H9 (cell line): ENCODE measurements at regions not wholly inside any gene's neighbourhood (a gene's known extent, or its start where the extent isn't known, plus 50 kb on each side); places are given as distances from the start of the nearest gene placed in this dataset.

Experiments used
- DNase-seq: peaks from one replicate; pipeline ENCODE4 v3.0.0-alpha.2; 2017
- H2AFZ ChIP-seq: one replicate; pipeline ENCODE4 v1.6.1; 2013; ENCODE audit warnings: mild to moderate bottlenecking, low read length, control low read depth, moderate library complexity
- H2AK5ac ChIP-seq: 2 replicates; pipeline ENCODE4 v1.6.1; 2013; ENCODE audit warnings: low read length, control low read depth, mixed read lengths; ENCODE audit not compliant: insufficient read length
- H2BK120ac ChIP-seq: one replicate; pipeline ENCODE4 v1.6.1; 2013; ENCODE audit warnings: low read depth, mild to moderate bottlenecking, low read length, control low read depth, inconsistent platforms; ENCODE audit not compliant: poor library complexity, severe bottlenecking
- H2BK12ac ChIP-seq: 2 replicates; pipeline ENCODE4 v1.6.1; 2013; ENCODE audit warnings: low read length, control low read depth, mixed read lengths, low read depth; ENCODE audit not compliant: insufficient read length
- H2BK15ac ChIP-seq: 2 replicates; pipeline ENCODE4 v1.6.1; 2013; ENCODE audit warnings: low read depth, low read length, control low read depth
- H2BK20ac ChIP-seq: one replicate; pipeline ENCODE4 v1.6.1; 2013; ENCODE audit warnings: low read depth, mild to moderate bottlenecking, low read length, control low read depth, inconsistent platforms; ENCODE audit not compliant: poor library complexity, severe bottlenecking
- H2BK5ac ChIP-seq: 2 replicates; pipeline ENCODE4 v1.6.1; 2013; ENCODE audit warnings: low read length, control low read depth, mixed read lengths; ENCODE audit not compliant: insufficient read length
- H3K14ac ChIP-seq: 2 replicates; pipeline ENCODE4 v1.6.1; 2013; ENCODE audit warnings: low read length, control low read depth; ENCODE audit not compliant: insufficient read depth
- H3K18ac ChIP-seq: 2 replicates; pipeline ENCODE4 v1.6.1; 2013; ENCODE audit warnings: low read depth, mild to moderate bottlenecking, mixed read lengths, low read length, control low read depth; ENCODE audit not compliant: insufficient read length
- H3K23ac ChIP-seq: 2 replicates; pipeline ENCODE4 v1.6.1; 2013; ENCODE audit warnings: low read length, control low read depth, mixed read lengths, low read depth; ENCODE audit not compliant: insufficient read length
- H3K23me2 ChIP-seq: 2 replicates; pipeline ENCODE4 v1.6.1; 2013; ENCODE audit warnings: low read depth, mild to moderate bottlenecking, mixed read lengths, low read length, control low read depth; ENCODE audit not compliant: insufficient read length, poor library complexity, severe bottlenecking
- H3K27ac ChIP-seq: 2 replicates; pipeline ENCODE4 v1.5.1; 2013; ENCODE audit warnings: low read length, control low read depth, mixed read lengths, low read depth; ENCODE audit not compliant: insufficient read length
- H3K27me3 ChIP-seq: 2 replicates; pipeline ENCODE4 v1.6.1; 2013; ENCODE audit warnings: low read length, control low read depth, inconsistent platforms; ENCODE audit not compliant: insufficient read depth
- H3K4ac ChIP-seq: 2 replicates; pipeline ENCODE4 v1.6.1; 2013; ENCODE audit warnings: low read depth, mild to moderate bottlenecking, control low read depth, inconsistent platforms, low read length, moderate library complexity
- H3K4me1 ChIP-seq: 2 replicates; pipeline ENCODE4 v1.6.1; 2013; ENCODE audit warnings: low read length, control low read depth, inconsistent platforms; ENCODE audit not compliant: insufficient read depth
- H3K4me2 ChIP-seq: 2 replicates; pipeline ENCODE4 v1.6.1; 2013; ENCODE audit warnings: low read length, control low read depth, mixed read lengths; ENCODE audit not compliant: insufficient read length, insufficient read depth
- H3K56ac ChIP-seq: 2 replicates; pipeline ENCODE4 v1.6.1; 2013; ENCODE audit warnings: low read depth, mild to moderate bottlenecking, mixed read lengths, low read length, control low read depth; ENCODE audit not compliant: insufficient read length
- H3K79me1 ChIP-seq: 2 replicates; pipeline ENCODE4 v1.6.1; 2013; ENCODE audit warnings: low read depth, mild to moderate bottlenecking, moderate library complexity, low read length, control low read depth, inconsistent platforms; ENCODE audit not compliant: insufficient read depth, poor library complexity, severe bottlenecking
- H3K79me2 ChIP-seq: 2 replicates; pipeline ENCODE4 v1.6.1; 2013; ENCODE audit warnings: low read length, control low read depth, inconsistent platforms; ENCODE audit not compliant: insufficient read depth
- H3K9ac ChIP-seq: 2 replicates; pipeline ENCODE4 v1.6.1; 2013; ENCODE audit warnings: low read length, control low read depth, mixed read lengths; ENCODE audit not compliant: insufficient read length; ENCODE audit errors: extremely low read depth
- H3K9me3 ChIP-seq: one replicate; pipeline ENCODE4 v1.6.1; 2013; ENCODE audit warnings: low read depth, low read length, inconsistent platforms; ENCODE audit not compliant: control insufficient read depth
- H3T11ph ChIP-seq: one replicate; pipeline ENCODE4 v1.6.1; 2013; ENCODE audit warnings: mild to moderate bottlenecking, low read length, control low read depth, inconsistent platforms
- H4K20me1 ChIP-seq: one replicate; pipeline ENCODE4 v1.6.1; 2013; ENCODE audit not compliant: control insufficient read depth, insufficient read length, insufficient read depth
- H4K5ac ChIP-seq: 2 replicates; pipeline ENCODE4 v1.6.1; 2013; ENCODE audit warnings: low read depth, mild to moderate bottlenecking, mixed read lengths, low read length, control low read depth; ENCODE audit not compliant: insufficient read length
- H4K8ac ChIP-seq: replicated peaks from 2 replicates; pipeline ENCODE4 v1.6.1; 2013; ENCODE audit warnings: low read length, control low read depth, mixed read lengths, low read depth; ENCODE audit not compliant: insufficient read length
- H4K91ac ChIP-seq: 2 replicates; pipeline ENCODE4 v1.6.1; 2013; ENCODE audit warnings: low read depth, mild to moderate bottlenecking, moderate library complexity, mixed read lengths, low read length, control low read depth; ENCODE audit not compliant: insufficient read length
- H3K27ac Mint-ChIP-seq, 3 experiments: 2 replicates in 2 of 3; 3 replicates in 1 of 3; pipeline ENCODE4 v1.8.0; 2020 to 2021; ENCODE audit warnings: mixed read lengths in 3 of 3, mild to moderate bottlenecking in 1 of 3, moderate library complexity in 1 of 3
- H3K27me3 Mint-ChIP-seq: 2 replicates; pipeline ENCODE4 v1.8.0; 2021; ENCODE audit warnings: low read depth, mild to moderate bottlenecking, moderate library complexity, mixed read lengths
- H3K36me3 Mint-ChIP-seq, 3 experiments: 2 replicates in 2 of 3; 3 replicates in 1 of 3; pipeline ENCODE4 v1.8.0; 2020 to 2021; ENCODE audit warnings: low read depth in 3 of 3, mixed read lengths in 3 of 3; ENCODE audit not compliant: insufficient read depth in 1 of 3
- H3K4me1 Mint-ChIP-seq, 2 experiments: 2 replicates each; pipeline ENCODE4 v1.8.0; 2020; ENCODE audit warnings: mixed read lengths in 2 of 2
- H3K4me3 Mint-ChIP-seq, 2 experiments: 2 replicates in 1 of 2; 3 replicates in 1 of 2; pipeline ENCODE4 v1.8.0; 2020 to 2021; ENCODE audit warnings: mild to moderate bottlenecking in 2 of 2, mixed read lengths in 2 of 2, moderate library complexity in 1 of 2
- H3K9me3 Mint-ChIP-seq, 2 experiments: 2 replicates in 1 of 2; 3 replicates in 1 of 2; pipeline ENCODE4 v1.8.0; 2020; ENCODE audit warnings: mild to moderate bottlenecking in 2 of 2, mixed read lengths in 2 of 2, moderate library complexity in 1 of 2
- WGBS: extraction: QIAGEN DNeasy Blood & Tissue Kit; methylation state at CpG from one replicate; pipeline ENCODE4 v1.1.7; 2013; ENCODE audit warnings: missing lambda C conversion rate, low lambda C conversion rate, mixed read lengths; ENCODE audit not compliant: insufficient read length; ENCODE audit errors: extremely low coverage; 5-methylcytosine and 5-hydroxymethylcytosine counted together
- TF ChIP-seq, protein P1 (sequence below): fragments of 200-600 bp; sonication (generic); conservative IDR thresholded peaks from 3 replicates; pipeline ENCODE4 v1.8.0; 2021; ENCODE audit warnings: antibody characterized with exemption, mild to moderate bottlenecking

GRCh38 chr17:69900101-69900500 lies 174.9 kb upstream of the KCNJ16 start:
- Histone ChIP-seq H3K4me1 (no peaks in the 10 kb centered on the region), H3K27me3 (no peaks in the 10 kb centered on the region), H2BK20ac (no peak overlapping the region), H2AFZ (no peak overlapping the region), H3K23me2 (no peaks in the 10 kb centered on the region), H3K4me2 (no peak overlapping the region), H3K4ac (no peak overlapping the region), H3T11ph (no peak overlapping the region), H3K56ac (no peak overlapping the region), H4K8ac (no peak overlapping the region), H3K27ac (no peak overlapping the region), H3K79me2 (no peaks in the 10 kb centered on the region), H3K14ac (no peak overlapping the region), H2BK5ac (no peak overlapping the region), H4K5ac (no peak overlapping the region), H3K23ac (no peak overlapping the region), H3K9me3 (no peaks in the 10 kb centered on the region), H2AK5ac (no peak overlapping the region), H4K20me1 (no peaks in the 10 kb centered on the region), H4K91ac (no peak overlapping the region), H2BK15ac (no peak overlapping the region), H2BK12ac (no peak overlapping the region), H3K79me1 (no peaks in the 10 kb centered on the region), H2BK120ac (no peak overlapping the region), H3K18ac (no peak overlapping the region), H3K9ac (no peak overlapping the region)
- Mint-ChIP-seq H3K27me3 (no peaks in the 10 kb centered on the region), H3K36me3 (no peaks in the 10 kb centered on the region), H3K9me3 (no peaks in the 10 kb centered on the region; a peak in 1 of 5 replicates), H3K4me3 (no peak overlapping the region), H3K27ac (no peak overlapping the region), H3K4me1 (no peaks in the 10 kb centered on the region)
- no peak for DNase-seq
- TF ChIP-seq, protein P1, sequence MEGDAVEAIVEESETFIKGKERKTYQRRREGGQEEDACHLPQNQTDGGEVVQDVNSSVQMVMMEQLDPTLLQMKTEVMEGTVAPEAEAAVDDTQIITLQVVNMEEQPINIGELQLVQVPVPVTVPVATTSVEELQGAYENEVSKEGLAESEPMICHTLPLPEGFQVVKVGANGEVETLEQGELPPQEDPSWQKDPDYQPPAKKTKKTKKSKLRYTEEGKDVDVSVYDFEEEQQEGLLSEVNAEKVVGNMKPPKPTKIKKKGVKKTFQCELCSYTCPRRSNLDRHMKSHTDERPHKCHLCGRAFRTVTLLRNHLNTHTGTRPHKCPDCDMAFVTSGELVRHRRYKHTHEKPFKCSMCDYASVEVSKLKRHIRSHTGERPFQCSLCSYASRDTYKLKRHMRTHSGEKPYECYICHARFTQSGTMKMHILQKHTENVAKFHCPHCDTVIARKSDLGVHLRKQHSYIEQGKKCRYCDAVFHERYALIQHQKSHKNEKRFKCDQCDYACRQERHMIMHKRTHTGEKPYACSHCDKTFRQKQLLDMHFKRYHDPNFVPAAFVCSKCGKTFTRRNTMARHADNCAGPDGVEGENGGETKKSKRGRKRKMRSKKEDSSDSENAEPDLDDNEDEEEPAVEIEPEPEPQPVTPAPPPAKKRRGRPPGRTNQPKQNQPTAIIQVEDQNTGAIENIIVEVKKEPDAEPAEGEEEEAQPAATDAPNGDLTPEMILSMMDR: no peak
- no CpG with 5 or more reads among the region's 3 CpGs for WGBS
